Endothelial cell of umbilical vein (primary cell): ENCODE measurements at regions not wholly inside any gene's neighbourhood (a gene's known extent, or its start where the extent isn't known, plus 50 kb on each side); places are given as distances from the start of the nearest gene placed in this dataset.

ENCODE experiments used
- EZH2 ChIP-seq: IDR thresholded peaks from 2 replicates; pipeline ENCODE4 v1.6.1; 2012; ENCODE audit warnings: borderline replicate concordance, low read depth, mild to moderate bottlenecking, moderate library complexity, low read length, inconsistent platforms; ENCODE audit not compliant: severe bottlenecking
- JUN ChIP-seq: IDR thresholded peaks from 2 replicates; pipeline ENCODE4 v1.6.1; 2011; ENCODE audit warnings: borderline replicate concordance, low read depth; ENCODE audit not compliant: insufficient read length, insufficient read depth
- POLR2A ChIP-seq: IDR thresholded peaks from 2 replicates; pipeline ENCODE4 v1.6.1; 2012; ENCODE audit warnings: low read depth, mild to moderate bottlenecking, control low read depth, low read length
- POLR2AphosphoS5 ChIP-seq: IDR thresholded peaks from 2 replicates; pipeline ENCODE4 v1.6.1; 2012; ENCODE audit warnings: low read depth, mild to moderate bottlenecking, control low read depth, low read length, moderate library complexity; ENCODE audit not compliant: insufficient read depth
- TF ChIP-seq, protein P1 (sequence below), 2 donors: IDR thresholded peaks; 1 replicate in 1 of 2; 2 replicates in 1 of 2; pipeline ENCODE4 v1.5.1; 2011; ENCODE audit warnings: low read length in 2 of 2, mild to moderate bottlenecking in 2 of 2, moderate library complexity in 2 of 2, control low read depth in 1 of 2, inconsistent platforms in 1 of 2, low read depth in 1 of 2; ENCODE audit not compliant: insufficient read depth in 1 of 2; ENCODE audit errors: extremely low read depth in 1 of 2
- TF ChIP-seq, protein P2 (sequence below): IDR thresholded peaks from 2 replicates; pipeline ENCODE4 v1.6.1; 2011; ENCODE audit not compliant: insufficient read depth, insufficient read length

DNA sequence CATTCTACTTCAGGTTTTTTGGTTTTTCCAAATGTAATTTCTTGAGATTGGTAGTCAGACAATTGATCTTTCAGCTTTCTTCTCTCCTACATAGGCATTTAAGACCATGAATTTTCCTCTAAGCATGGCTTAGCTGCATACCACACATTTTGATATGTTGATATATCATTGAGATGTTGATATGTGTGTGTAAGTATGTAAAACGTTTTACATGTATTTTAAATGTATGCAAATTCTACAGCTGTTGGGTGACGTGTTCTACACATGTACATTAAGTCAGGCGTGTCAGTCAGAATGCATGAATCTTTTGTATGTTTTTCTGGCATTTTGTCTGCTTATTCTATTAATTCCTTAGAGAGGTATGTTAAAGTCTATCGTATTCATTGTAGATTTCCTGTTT, 228.2 kb downstream of the CDH26 start:
- TF ChIP-seq, protein P1, sequence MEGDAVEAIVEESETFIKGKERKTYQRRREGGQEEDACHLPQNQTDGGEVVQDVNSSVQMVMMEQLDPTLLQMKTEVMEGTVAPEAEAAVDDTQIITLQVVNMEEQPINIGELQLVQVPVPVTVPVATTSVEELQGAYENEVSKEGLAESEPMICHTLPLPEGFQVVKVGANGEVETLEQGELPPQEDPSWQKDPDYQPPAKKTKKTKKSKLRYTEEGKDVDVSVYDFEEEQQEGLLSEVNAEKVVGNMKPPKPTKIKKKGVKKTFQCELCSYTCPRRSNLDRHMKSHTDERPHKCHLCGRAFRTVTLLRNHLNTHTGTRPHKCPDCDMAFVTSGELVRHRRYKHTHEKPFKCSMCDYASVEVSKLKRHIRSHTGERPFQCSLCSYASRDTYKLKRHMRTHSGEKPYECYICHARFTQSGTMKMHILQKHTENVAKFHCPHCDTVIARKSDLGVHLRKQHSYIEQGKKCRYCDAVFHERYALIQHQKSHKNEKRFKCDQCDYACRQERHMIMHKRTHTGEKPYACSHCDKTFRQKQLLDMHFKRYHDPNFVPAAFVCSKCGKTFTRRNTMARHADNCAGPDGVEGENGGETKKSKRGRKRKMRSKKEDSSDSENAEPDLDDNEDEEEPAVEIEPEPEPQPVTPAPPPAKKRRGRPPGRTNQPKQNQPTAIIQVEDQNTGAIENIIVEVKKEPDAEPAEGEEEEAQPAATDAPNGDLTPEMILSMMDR (IDR thresholded peaks at IDR 0.05; ENCODE audit: extremely low read depth in 1 of 2, insufficient read depth in 1 of 2, low read depth in 1 of 2, low read length in 2 of 2): no peak
- TF ChIP-seq POLR2A (no peak), EZH2 (no peak), POLR2AphosphoS5 (no peak), JUN (no peak)
- TF ChIP-seq, protein P2, sequence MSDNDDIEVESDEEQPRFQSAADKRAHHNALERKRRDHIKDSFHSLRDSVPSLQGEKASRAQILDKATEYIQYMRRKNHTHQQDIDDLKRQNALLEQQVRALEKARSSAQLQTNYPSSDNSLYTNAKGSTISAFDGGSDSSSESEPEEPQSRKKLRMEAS: no peak
